GM18498 (cell line): ENCODE measurements at regions not wholly inside any gene's neighbourhood (a gene's known extent, or its start where the extent isn't known, plus 50 kb on each side); places are given as distances from the start of the nearest gene placed in this dataset.
"Not testable (repeated sequence)": the region's sequence is repeated elsewhere in the genome, so short reads cannot be mapped to it uniquely, and the experiment has no call there.

Experiments
- ATAC-seq: cut with Tn5 transposase; IDR thresholded peaks from one replicate; pipeline ENCODE4 v1.9.1; 2021; ENCODE audit warnings: mild to moderate bottlenecking, moderate library complexity; ENCODE audit not compliant: unreplicated experiment

- no peak for ATAC-seq
Observed at GRCh38 chr4:71081192-71081591, 87.7 kb downstream of the DCK start.

GRCh38 chr4:71093745-71094144 lies 100.3 kb downstream of the DCK start:
- no peak for ATAC-seq

- no peak for ATAC-seq
Observed at GRCh38 chr4:71094201-71094600, 100.8 kb downstream of the DCK start.

GRCh38 chr4:71095141-71095540 lies 101.7 kb downstream of the DCK start:
- ATAC-seq, result no peak

- ATAC-seq, result no peak
Observed at GRCh38 chr4:71095545-71095944, 102.1 kb downstream of the DCK start.

- no peak for ATAC-seq
Observed at GRCh38 chr4:71107726-71108125, 114.3 kb downstream of the DCK start.

- ATAC-seq, result no peak
Observed at GRCh38 chr4:71110499-71110898, 117.0 kb downstream of the DCK start.

- ATAC-seq, result not testable (repeated sequence)
Observed at GRCh38 chr4:71111133-71111532, 117.7 kb downstream of the DCK start.

- ATAC-seq, result no peak
Observed at GRCh38 chr4:71113294-71113693, 119.8 kb downstream of the DCK start.

GRCh38 chr4:71120831-71121524 lies 127.5 kb downstream of the DCK start:
- no peak for ATAC-seq

- no peak for ATAC-seq
Observed at GRCh38 chr4:71123951-71124350, 130.5 kb downstream of the DCK start.

GRCh38 chr4:71125137-71125536 lies 131.7 kb downstream of the DCK start:
- no peak for ATAC-seq

- ATAC-seq, result no peak
Observed at GRCh38 chr4:71126719-71127118, 133.3 kb downstream of the DCK start.

- no peak for ATAC-seq
Observed at GRCh38 chr4:71130827-71131603, 137.6 kb downstream of the DCK start.

- no peak for ATAC-seq
Observed at GRCh38 chr4:71132486-71132885, 139.0 kb downstream of the DCK start.

- ATAC-seq, result no peak
Observed at GRCh38 chr4:71133491-71133890, 140.0 kb downstream of the DCK start.

GRCh38 chr4:71136071-71136470 lies 142.6 kb downstream of the DCK start:
- no peak for ATAC-seq

GRCh38 chr4:71138007-71138615 lies 144.7 kb downstream of the DCK start:
- ATAC-seq, result no peak

GRCh38 chr4:71140563-71140962 lies 147.1 kb downstream of the DCK start:
- no peak for ATAC-seq

- no peak for ATAC-seq
Observed at GRCh38 chr4:71141125-71141524, 147.7 kb downstream of the DCK start.

- ATAC-seq, result no peak
Observed at GRCh38 chr4:71147261-71147660, 153.8 kb downstream of the DCK start.

GRCh38 chr4:71148545-71148944 lies 155.1 kb downstream of the DCK start:
- no peak for ATAC-seq
